Liver (tissue), 3 donors: ENCODE measurements at regions not wholly inside any gene's neighbourhood (a gene's known extent, or its start where the extent isn't known, plus 50 kb on each side); places are given as distances from the start of the nearest gene placed in this dataset.

Source experiments
- GABPA ChIP-seq, 2 donors: IDR thresholded peaks in 1 of 2; conservative IDR thresholded peaks in 1 of 2; 2 replicates each; pipeline ENCODE4 v1.6.1; 2016; ENCODE audit warnings: antibody characterized with exemption in 2 of 2, mild to moderate bottlenecking in 1 of 2, moderate library complexity in 1 of 2
- JUND ChIP-seq, 2 donors: IDR thresholded peaks; 2 replicates each; pipeline ENCODE4 v1.6.1; 2016; ENCODE audit warnings: antibody characterized with exemption in 2 of 2
- YY1 ChIP-seq: IDR thresholded peaks from 2 replicates; pipeline ENCODE4 v1.6.1; 2016; ENCODE audit warnings: antibody characterized with exemption, mild to moderate bottlenecking
- TF ChIP-seq, protein P1 (sequence below): fragments of 150-350 bp; IDR thresholded peaks from 2 replicates; pipeline ENCODE4 v1.5.1; 2017; ENCODE audit warnings: improper control_type of control experiment, low read depth, low read length; ENCODE audit not compliant: missing input control
- TF ChIP-seq, protein P2 (sequence below): IDR thresholded peaks from 2 replicates; pipeline ENCODE4 v1.6.1; 2016; ENCODE audit warnings: antibody characterized with exemption
- TF ChIP-seq, protein P3 (sequence below): IDR thresholded peaks from 2 replicates; pipeline ENCODE4 v1.6.1; 2016; ENCODE audit warnings: antibody characterized with exemption, mild to moderate bottlenecking
- donor health status: healthy.
- donor health status: healthy.

DNA sequence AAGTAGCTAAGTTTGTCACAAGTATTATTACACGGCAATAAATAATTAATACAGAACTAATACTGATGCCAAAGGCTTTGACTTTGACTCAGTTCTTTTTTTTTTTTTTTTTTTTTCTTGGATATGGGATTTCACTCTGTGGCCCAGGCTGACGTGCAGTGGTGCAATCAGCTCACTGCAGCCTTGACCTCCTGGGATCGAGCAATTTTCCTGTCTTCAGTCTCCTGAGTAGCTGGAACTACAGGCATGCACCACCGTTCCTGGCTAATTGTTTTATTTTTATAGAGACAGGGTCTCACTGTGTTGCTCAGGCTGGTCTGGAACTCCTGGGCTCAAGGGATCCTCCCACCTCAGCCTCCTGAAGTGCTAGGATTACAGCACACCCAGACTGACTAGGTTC lies 284.5 kb downstream of the SS18 start:
- TF ChIP-seq, protein P1, sequence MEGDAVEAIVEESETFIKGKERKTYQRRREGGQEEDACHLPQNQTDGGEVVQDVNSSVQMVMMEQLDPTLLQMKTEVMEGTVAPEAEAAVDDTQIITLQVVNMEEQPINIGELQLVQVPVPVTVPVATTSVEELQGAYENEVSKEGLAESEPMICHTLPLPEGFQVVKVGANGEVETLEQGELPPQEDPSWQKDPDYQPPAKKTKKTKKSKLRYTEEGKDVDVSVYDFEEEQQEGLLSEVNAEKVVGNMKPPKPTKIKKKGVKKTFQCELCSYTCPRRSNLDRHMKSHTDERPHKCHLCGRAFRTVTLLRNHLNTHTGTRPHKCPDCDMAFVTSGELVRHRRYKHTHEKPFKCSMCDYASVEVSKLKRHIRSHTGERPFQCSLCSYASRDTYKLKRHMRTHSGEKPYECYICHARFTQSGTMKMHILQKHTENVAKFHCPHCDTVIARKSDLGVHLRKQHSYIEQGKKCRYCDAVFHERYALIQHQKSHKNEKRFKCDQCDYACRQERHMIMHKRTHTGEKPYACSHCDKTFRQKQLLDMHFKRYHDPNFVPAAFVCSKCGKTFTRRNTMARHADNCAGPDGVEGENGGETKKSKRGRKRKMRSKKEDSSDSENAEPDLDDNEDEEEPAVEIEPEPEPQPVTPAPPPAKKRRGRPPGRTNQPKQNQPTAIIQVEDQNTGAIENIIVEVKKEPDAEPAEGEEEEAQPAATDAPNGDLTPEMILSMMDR, result no peak
- TF ChIP-seq JUND (IDR thresholded peaks at IDR 0.05) (no peak), YY1 (no peak), GABPA (IDR thresholded peaks at IDR 0.05 in 1 of 2, conservative IDR thresholded peaks at IDR 0.05 in 1 of 2) (no peak)
- TF ChIP-seq, protein P2, sequence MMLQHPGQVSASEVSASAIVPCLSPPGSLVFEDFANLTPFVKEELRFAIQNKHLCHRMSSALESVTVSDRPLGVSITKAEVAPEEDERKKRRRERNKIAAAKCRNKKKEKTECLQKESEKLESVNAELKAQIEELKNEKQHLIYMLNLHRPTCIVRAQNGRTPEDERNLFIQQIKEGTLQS, result no peak
- TF ChIP-seq, protein P3, sequence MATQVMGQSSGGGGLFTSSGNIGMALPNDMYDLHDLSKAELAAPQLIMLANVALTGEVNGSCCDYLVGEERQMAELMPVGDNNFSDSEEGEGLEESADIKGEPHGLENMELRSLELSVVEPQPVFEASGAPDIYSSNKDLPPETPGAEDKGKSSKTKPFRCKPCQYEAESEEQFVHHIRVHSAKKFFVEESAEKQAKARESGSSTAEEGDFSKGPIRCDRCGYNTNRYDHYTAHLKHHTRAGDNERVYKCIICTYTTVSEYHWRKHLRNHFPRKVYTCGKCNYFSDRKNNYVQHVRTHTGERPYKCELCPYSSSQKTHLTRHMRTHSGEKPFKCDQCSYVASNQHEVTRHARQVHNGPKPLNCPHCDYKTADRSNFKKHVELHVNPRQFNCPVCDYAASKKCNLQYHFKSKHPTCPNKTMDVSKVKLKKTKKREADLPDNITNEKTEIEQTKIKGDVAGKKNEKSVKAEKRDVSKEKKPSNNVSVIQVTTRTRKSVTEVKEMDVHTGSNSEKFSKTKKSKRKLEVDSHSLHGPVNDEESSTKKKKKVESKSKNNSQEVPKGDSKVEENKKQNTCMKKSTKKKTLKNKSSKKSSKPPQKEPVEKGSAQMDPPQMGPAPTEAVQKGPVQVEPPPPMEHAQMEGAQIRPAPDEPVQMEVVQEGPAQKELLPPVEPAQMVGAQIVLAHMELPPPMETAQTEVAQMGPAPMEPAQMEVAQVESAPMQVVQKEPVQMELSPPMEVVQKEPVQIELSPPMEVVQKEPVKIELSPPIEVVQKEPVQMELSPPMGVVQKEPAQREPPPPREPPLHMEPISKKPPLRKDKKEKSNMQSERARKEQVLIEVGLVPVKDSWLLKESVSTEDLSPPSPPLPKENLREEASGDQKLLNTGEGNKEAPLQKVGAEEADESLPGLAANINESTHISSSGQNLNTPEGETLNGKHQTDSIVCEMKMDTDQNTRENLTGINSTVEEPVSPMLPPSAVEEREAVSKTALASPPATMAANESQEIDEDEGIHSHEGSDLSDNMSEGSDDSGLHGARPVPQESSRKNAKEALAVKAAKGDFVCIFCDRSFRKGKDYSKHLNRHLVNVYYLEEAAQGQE, result no peak
